ENCODE measurements at regions not wholly inside any gene's neighbourhood (a gene's known extent, or its start where the extent isn't known, plus 50 kb on each side); places are given as distances from the start of the nearest gene placed in this dataset.

DNA sequence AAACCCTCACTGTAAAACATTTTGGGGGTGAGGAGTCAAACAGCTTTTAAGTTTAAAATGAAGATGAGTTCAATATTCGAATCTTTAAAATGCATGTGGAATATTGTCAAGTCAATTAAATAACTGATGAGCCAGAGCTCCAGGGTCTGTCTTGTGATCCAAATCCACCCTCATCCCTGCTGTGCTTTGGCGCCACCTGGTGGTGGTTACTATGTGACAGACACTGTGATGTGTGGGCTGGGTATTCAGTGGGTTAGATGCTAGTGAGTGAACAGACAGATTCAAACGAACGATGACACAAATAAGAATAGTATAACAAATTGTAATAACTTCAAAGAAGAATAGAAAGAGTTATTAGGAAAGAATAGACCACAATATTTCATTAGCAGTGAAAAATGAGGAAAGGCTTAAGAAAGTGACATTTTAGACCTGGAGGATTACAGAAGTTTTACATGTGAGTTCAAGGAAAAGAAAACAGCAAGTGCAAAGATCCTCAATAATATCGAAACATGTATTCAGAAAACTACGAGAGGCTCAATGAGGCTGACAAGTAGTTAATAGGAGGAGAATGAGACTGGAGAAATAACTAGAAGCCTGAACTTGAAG is 51.4 kb upstream of the CHSY3 start:
- H3K9ac ChIP-seq (ENCODE audit: low read length) = no peak overlapping the region
- no peak overlapping the region for H3K4ac ChIP-seq (ENCODE audit: low read depth in 1 of 2, low read length in 2 of 2)
- no peak overlapping the region for H3K23ac ChIP-seq (ENCODE audit: low read length in 2 of 2)
- H3K9me3 ChIP-seq (ENCODE audit: control insufficient read depth, low read length) = no peaks in the 10 kb centered on the region
- no peaks in the 10 kb centered on the region for H3K79me1 ChIP-seq (replicated peaks; ENCODE audit: low read length, poor library complexity, severe bottlenecking)
- H2AK5ac ChIP-seq (ENCODE audit: low read length, severe bottlenecking) = no peak overlapping the region
- H3K4me1 ChIP-seq (ENCODE audit: control insufficient read depth, insufficient read depth, low read depth, low read length) = no peaks in the 10 kb centered on the region
- no peak overlapping the region for H4K8ac ChIP-seq (ENCODE audit: low read length)
- H3K4me2 ChIP-seq (ENCODE audit: low read length, poor library complexity, severe bottlenecking) = no peak overlapping the region
- WGBS = 50% methylated on average over 4 of the region's 6 CpGs
- no peak overlapping the region for H2BK12ac ChIP-seq (ENCODE audit: low read length in 2 of 2)
- DNase-seq = peak; percentile 80
- H3K36me3 ChIP-seq (ENCODE audit: control insufficient read depth in 1 of 2, insufficient read depth in 2 of 2, low read depth in 1 of 2, low read length in 2 of 2) = no peaks in the 10 kb centered on the region
- H3K18ac ChIP-seq (ENCODE audit: low read depth in 1 of 2, low read length in 2 of 2) = no peak overlapping the region
- no peak overlapping the region for H2AFZ ChIP-seq (ENCODE audit: low read depth, low read length)
- H2BK5ac ChIP-seq (ENCODE audit: low read depth, low read length, poor library complexity, severe bottlenecking) = no peak overlapping the region
- H2BK15ac ChIP-seq (ENCODE audit: low read depth, poor library complexity, severe bottlenecking) = no peak overlapping the region
- H2BK120ac ChIP-seq (ENCODE audit: low read depth, low read length) = no peak overlapping the region
- no peak overlapping the region for H3K14ac ChIP-seq (ENCODE audit: low read length in 2 of 2)
- peaks cover 3 to 9% of the 10 kb centered on the region in 2 experiments for H3K27me3 ChIP-seq (ENCODE audit: control insufficient read depth in 1 of 2, insufficient read depth in 1 of 2, low read length in 2 of 2)
- H3K27ac ChIP-seq (ENCODE audit: low read length, poor library complexity, severe bottlenecking) = no peak overlapping the region
- no peak overlapping the region for H3K4me3 ChIP-seq (ENCODE audit: insufficient read depth in 1 of 2, low read depth in 1 of 2, low read length in 2 of 2)
- no peak overlapping the region for H4K91ac ChIP-seq (ENCODE audit: low read length)

DNA sequence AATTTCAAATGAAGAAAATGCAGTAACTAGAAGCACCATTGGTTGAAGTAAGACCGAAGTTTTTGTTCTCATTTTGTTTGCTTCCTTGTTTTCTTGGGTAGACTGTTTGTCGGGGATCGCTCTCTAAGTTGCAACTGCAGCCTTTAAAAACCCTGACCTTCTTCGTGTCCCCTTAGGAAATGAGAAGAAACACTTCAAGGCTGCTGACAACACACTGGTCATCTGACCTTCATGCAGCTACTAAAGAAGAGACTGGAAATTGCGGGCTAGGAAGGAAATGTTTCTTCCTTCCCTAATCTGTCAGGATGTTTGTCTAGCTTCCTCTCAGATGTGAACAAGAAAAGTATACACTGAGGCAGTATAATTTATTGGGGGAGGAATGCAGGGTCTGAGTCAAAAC is 50.7 kb upstream of the CHSY3 start:
- Histone ChIP-seq H3K23ac (ENCODE audit: low read length in 2 of 2) (no peak overlapping the region), H3K4me3 (ENCODE audit: insufficient read depth in 1 of 2, low read depth in 1 of 2, low read length in 2 of 2) (no peak overlapping the region), H3K4me1 (ENCODE audit: control insufficient read depth, insufficient read depth, low read depth, low read length) (no peaks in the 10 kb centered on the region), H4K8ac (ENCODE audit: low read length) (no peak overlapping the region), H2BK120ac (ENCODE audit: low read depth, low read length) (no peak overlapping the region), H3K27me3 (ENCODE audit: control insufficient read depth in 1 of 2, insufficient read depth in 1 of 2, low read length in 2 of 2) (peaks cover 0 to 9% of the 10 kb centered on the region in 2 experiments), H2AFZ (ENCODE audit: low read depth, low read length) (no peak overlapping the region), H3K27ac (ENCODE audit: low read length, poor library complexity, severe bottlenecking) (no peak overlapping the region), H2BK15ac (ENCODE audit: low read depth, poor library complexity, severe bottlenecking) (no peak overlapping the region), H4K91ac (ENCODE audit: low read length) (no peak overlapping the region), H3K18ac (ENCODE audit: low read depth in 1 of 2, low read length in 2 of 2) (no peak overlapping the region), H3K14ac (ENCODE audit: low read length in 2 of 2) (no peak overlapping the region), H3K4me2 (ENCODE audit: low read length, poor library complexity, severe bottlenecking) (no peak overlapping the region), H2BK5ac (ENCODE audit: low read depth, low read length, poor library complexity, severe bottlenecking) (no peak overlapping the region), H2AK5ac (ENCODE audit: low read length, severe bottlenecking) (no peak overlapping the region), H3K36me3 (ENCODE audit: control insufficient read depth in 1 of 2, insufficient read depth in 2 of 2, low read depth in 1 of 2, low read length in 2 of 2) (no peaks in the 10 kb centered on the region), H2BK12ac (ENCODE audit: low read length in 2 of 2) (no peak overlapping the region), H3K9ac (ENCODE audit: low read length) (no peak overlapping the region), H3K4ac (ENCODE audit: low read depth in 1 of 2, low read length in 2 of 2) (no peak overlapping the region), H3K79me1 (replicated peaks; ENCODE audit: low read length, poor library complexity, severe bottlenecking) (no peaks in the 10 kb centered on the region), H3K9me3 (ENCODE audit: control insufficient read depth, low read length) (no peaks in the 10 kb centered on the region)
- WGBS = 23% methylated on average over 4 of the region's 5 CpGs
- peak; percentile 42 for DNase-seq

Data from mesenchymal stem cell (in vitro differentiated cells and primary cell).